ENCODE measurements at regions not wholly inside any gene's neighbourhood (a gene's known extent, or its start where the extent isn't known, plus 50 kb on each side); places are given as distances from the start of the nearest gene placed in this dataset.
"Not testable (repeated sequence)": the region's sequence is repeated elsewhere in the genome, so short reads cannot be mapped to it uniquely, and the experiment has no call there.

GRCh38 chr10:63077800-63078199, 55.3 kb upstream of the NRBF2 start:
- H3K9me3 Mint-ChIP-seq, result no peaks in the 10 kb centered on the region

GRCh38 chr10:63072951-63073350, 60.2 kb upstream of the NRBF2 start:
- Mint-ChIP-seq H3K27me3 (peaks cover 13% of the 10 kb centered on the region), H3K27ac (no peak overlapping the region), H3K4me3 (no peak overlapping the region), H3K36me3 (no peaks in the 10 kb centered on the region), H3K9me3 (no peaks in the 10 kb centered on the region), H3K4me1 (peaks cover 11% of the 10 kb centered on the region)

More at GRCh38 chr10:63077800-63078199, 55.3 kb upstream of the NRBF2 start:
- H3K27me3 Mint-ChIP-seq, result peaks cover 4% of the 10 kb centered on the region
- no peak overlapping the region for H3K27ac Mint-ChIP-seq
- H3K4me3 Mint-ChIP-seq, result no peak overlapping the region
- peaks cover 7% of the 10 kb centered on the region for H3K4me1 Mint-ChIP-seq
- no peaks in the 10 kb centered on the region for H3K36me3 Mint-ChIP-seq

- Mint-ChIP-seq H3K27ac (no peak overlapping the region), H3K27me3 (peaks cover 14% of the 10 kb centered on the region)
Observed at GRCh38 chr10:63071145-63071544, 62.0 kb upstream of the NRBF2 start.

GRCh38 chr10:63069318-63069717, 63.8 kb upstream of the NRBF2 start:
- Mint-ChIP-seq H3K36me3 (no peaks in the 10 kb centered on the region), H3K27me3 (peaks cover 22% of the 10 kb centered on the region), H3K27ac (no peak overlapping the region), H3K9me3 (no peaks in the 10 kb centered on the region), H3K4me1 (peaks cover 11% of the 10 kb centered on the region), H3K4me3 (no peak overlapping the region)

More at GRCh38 chr10:63071145-63071544, 62.0 kb upstream of the NRBF2 start:
- Mint-ChIP-seq H3K36me3 (no peaks in the 10 kb centered on the region), H3K4me1 (peaks cover 7% of the 10 kb centered on the region), H3K4me3 (no peak overlapping the region), H3K9me3 (no peaks in the 10 kb centered on the region)

GRCh38 chr10:63068246-63068645, 64.9 kb upstream of the NRBF2 start:
- H3K27ac Mint-ChIP-seq, result peak overlapping the region; percentile 37

GRCh38 chr10:63066606-63067005, 66.5 kb upstream of the NRBF2 start:
- no peaks in the 10 kb centered on the region for H3K36me3 Mint-ChIP-seq
- H3K4me1 Mint-ChIP-seq, result peaks cover 11% of the 10 kb centered on the region
- H3K27me3 Mint-ChIP-seq, result peaks cover 28% of the 10 kb centered on the region
- no peak overlapping the region for H3K4me3 Mint-ChIP-seq
- no peaks in the 10 kb centered on the region for H3K9me3 Mint-ChIP-seq
- no peak overlapping the region for H3K27ac Mint-ChIP-seq

More at GRCh38 chr10:63068246-63068645, 64.9 kb upstream of the NRBF2 start:
- peaks cover 11% of the 10 kb centered on the region for H3K4me1 Mint-ChIP-seq
- peak overlapping the region; percentile 28 for H3K4me3 Mint-ChIP-seq
- no peaks in the 10 kb centered on the region for H3K36me3 Mint-ChIP-seq
- H3K27me3 Mint-ChIP-seq, result peaks cover 26% of the 10 kb centered on the region
- no peaks in the 10 kb centered on the region for H3K9me3 Mint-ChIP-seq

- H3K36me3 Mint-ChIP-seq, result no peaks in the 10 kb centered on the region
- peaks cover 27% of the 10 kb centered on the region for H3K27me3 Mint-ChIP-seq
- H3K9me3 Mint-ChIP-seq, result no peaks in the 10 kb centered on the region
- H3K27ac Mint-ChIP-seq, result no peak overlapping the region
- no peak overlapping the region for H3K4me3 Mint-ChIP-seq
- peaks cover 11% of the 10 kb centered on the region for H3K4me1 Mint-ChIP-seq
Observed at GRCh38 chr10:63064706-63065105, 68.4 kb upstream of the NRBF2 start.

- Mint-ChIP-seq H3K27me3 (peaks cover 8% of the 10 kb centered on the region), H3K27ac (no peak overlapping the region), H3K4me1 (no peaks in the 10 kb centered on the region), H3K36me3 (no peaks in the 10 kb centered on the region), H3K4me3 (no peak overlapping the region), H3K9me3 (no peaks in the 10 kb centered on the region)
Observed at GRCh38 chr10:63058236-63058635, 74.9 kb upstream of the NRBF2 start.

- Mint-ChIP-seq H3K27ac (no peak overlapping the region), H3K27me3 (peaks cover 6% of the 10 kb centered on the region), H3K36me3 (no peaks in the 10 kb centered on the region), H3K4me1 (no peaks in the 10 kb centered on the region), H3K9me3 (no peaks in the 10 kb centered on the region), H3K4me3 (no peak overlapping the region)
Observed at GRCh38 chr10:63057509-63057908, 75.6 kb upstream of the NRBF2 start.

- H3K9me3 Mint-ChIP-seq, result no peaks in the 10 kb centered on the region
- H3K4me1 Mint-ChIP-seq, result no peaks in the 10 kb centered on the region
- H3K27ac Mint-ChIP-seq, result no peak overlapping the region
- H3K36me3 Mint-ChIP-seq, result no peaks in the 10 kb centered on the region
- H3K4me3 Mint-ChIP-seq, result no peak overlapping the region
- H3K27me3 Mint-ChIP-seq, result peaks cover 6% of the 10 kb centered on the region
Observed at GRCh38 chr10:63055705-63056104, 77.4 kb upstream of the NRBF2 start.

- Mint-ChIP-seq H3K4me1 (no peaks in the 10 kb centered on the region), H3K4me3 (no peak overlapping the region), H3K9me3 (no peaks in the 10 kb centered on the region), H3K27ac (no peak overlapping the region), H3K36me3 (no peaks in the 10 kb centered on the region), H3K27me3 (peaks cover 4% of the 10 kb centered on the region)
Observed at GRCh38 chr10:63054889-63055611, 78.1 kb upstream of the NRBF2 start.

- no peaks in the 10 kb centered on the region for H3K4me1 Mint-ChIP-seq
- no peaks in the 10 kb centered on the region for H3K9me3 Mint-ChIP-seq
- H3K4me3 Mint-ChIP-seq, result no peak overlapping the region
- peaks cover 14% of the 10 kb centered on the region for H3K27me3 Mint-ChIP-seq
- no peak overlapping the region for H3K27ac Mint-ChIP-seq
- H3K36me3 Mint-ChIP-seq, result no peaks in the 10 kb centered on the region
Observed at GRCh38 chr10:63052083-63052482, 81.0 kb upstream of the NRBF2 start.

- Mint-ChIP-seq H3K9me3 (peaks cover 9% of the 10 kb centered on the region), H3K4me3 (no peak overlapping the region), H3K36me3 (peaks cover 5% of the 10 kb centered on the region), H3K27me3 (peaks cover 37% of the 10 kb centered on the region), H3K4me1 (no peaks in the 10 kb centered on the region), H3K27ac (no peak overlapping the region)
Observed at GRCh38 chr10:63042256-63042655, 90.9 kb upstream of the NRBF2 start.

- H3K27me3 Mint-ChIP-seq, H3K27ac Mint-ChIP-seq, H3K4me1 Mint-ChIP-seq, H3K4me3 Mint-ChIP-seq, H3K36me3 Mint-ChIP-seq, H3K9me3 Mint-ChIP-seq: not testable (repeated sequence)
Observed at GRCh38 chr10:63033616-63034185, 99.4 kb upstream of the NRBF2 start.

GRCh38 chr10:63030536-63030935, 102.6 kb upstream of the NRBF2 start:
- H3K27me3 Mint-ChIP-seq, result peaks cover 4% of the 10 kb centered on the region
- no peaks in the 10 kb centered on the region for H3K4me1 Mint-ChIP-seq
- H3K4me3 Mint-ChIP-seq, result no peak overlapping the region
- H3K9me3 Mint-ChIP-seq, result no peaks in the 10 kb centered on the region
- no peaks in the 10 kb centered on the region for H3K36me3 Mint-ChIP-seq
- no peak overlapping the region for H3K27ac Mint-ChIP-seq

- H3K4me1 Mint-ChIP-seq, result no peaks in the 10 kb centered on the region
- H3K27me3 Mint-ChIP-seq, result peaks cover 1% of the 10 kb centered on the region
- H3K36me3 Mint-ChIP-seq, result no peaks in the 10 kb centered on the region
- H3K4me3 Mint-ChIP-seq, result no peak overlapping the region
- no peaks in the 10 kb centered on the region for H3K9me3 Mint-ChIP-seq
- H3K27ac Mint-ChIP-seq, result no peak overlapping the region
Observed at GRCh38 chr10:63027531-63027930, 105.6 kb upstream of the NRBF2 start.
